H1 (cell line): ENCODE measurements at regions not wholly inside any gene's neighbourhood (a gene's known extent, or its start where the extent isn't known, plus 50 kb on each side); places are given as distances from the start of the nearest gene placed in this dataset.

Experiments used
- CTCF ChIP-seq, 3 experiments: IDR thresholded peaks; 1 replicate in 2 of 3; 2 replicates in 1 of 3; pipeline versions ENCODE4 v1.5.1 to v1.6.1; 2011; ENCODE audit warnings: low read length in 3 of 3, mild to moderate bottlenecking in 3 of 3, inconsistent platforms in 2 of 3, low read depth in 1 of 3, moderate library complexity in 1 of 3; ENCODE audit not compliant: insufficient read depth in 1 of 3; ENCODE audit errors: control extremely low read depth in 1 of 3
- EP300 ChIP-seq, 2 experiments: IDR thresholded peaks; 1 replicate in 1 of 2; 2 replicates in 1 of 2; pipeline ENCODE4 v1.6.1; 2011 to 2012; ENCODE audit warnings: low read depth in 2 of 2, low read length in 2 of 2, mild to moderate bottlenecking in 2 of 2, borderline replicate concordance in 1 of 2, inconsistent platforms in 1 of 2, moderate library complexity in 1 of 2
- NRF1 ChIP-seq: IDR thresholded peaks from 2 replicates; pipeline ENCODE4 v1.6.1; 2011; ENCODE audit warnings: mild to moderate bottlenecking, low read depth, low read length, improper control_type of control experiment
- POLR2A ChIP-seq, 2 experiments: IDR thresholded peaks; 1 replicate in 1 of 2; 2 replicates in 1 of 2; pipeline ENCODE4 v1.6.1; 2011; ENCODE audit warnings: low read depth in 2 of 2, low read length in 2 of 2, mild to moderate bottlenecking in 2 of 2; ENCODE audit errors: control extremely low read depth in 1 of 2
- SP1 ChIP-seq: IDR thresholded peaks from 2 replicates; pipeline ENCODE4 v1.6.1; 2011; ENCODE audit warnings: low read depth, low read length
- SP2 ChIP-seq: IDR thresholded peaks from 2 replicates; pipeline ENCODE4 v1.6.1; 2012; ENCODE audit warnings: mild to moderate bottlenecking, low read length, inconsistent platforms
- TAF1 ChIP-seq: IDR thresholded peaks from 2 replicates; pipeline ENCODE4 v1.6.1; 2011; ENCODE audit warnings: mild to moderate bottlenecking, low read depth, low read length

GRCh38 chr1:185681034-185681633 is 53.1 kb upstream of the HMCN1 start:
- TF ChIP-seq SP2 (no peak), NRF1 (no peak), CTCF (IDR thresholded peaks at IDR 0.05; ENCODE audit: control extremely low read depth in 1 of 3, insufficient read depth in 1 of 3, low read depth in 1 of 3, low read length in 3 of 3) (peak in 2 of 3 experiments; percentile 65; a peak in 3 of 4 replicates), EP300 (IDR thresholded peaks at IDR 0.05; ENCODE audit: borderline replicate concordance in 1 of 2, low read depth in 2 of 2, low read length in 2 of 2) (no peak), TAF1 (no peak), SP1 (no peak), POLR2A (IDR thresholded peaks at IDR 0.05; ENCODE audit: control extremely low read depth in 1 of 2, low read depth in 2 of 2, low read length in 2 of 2) (no peak)
